CD14-positive monocyte (primary cell): ENCODE measurements at regions not wholly inside any gene's neighbourhood (a gene's known extent, or its start where the extent isn't known, plus 50 kb on each side); places are given as distances from the start of the nearest gene placed in this dataset.
A peak's percentile ranks its signal among the peaks of the same experiment; 100 is the strongest.

Experiments
- DNase-seq, 3 donors: peaks; one replicate each; pipeline ENCODE4 v3.0.0-alpha.2; 2011 to 2022
- H2AFZ ChIP-seq: 2 replicates; pipeline ENCODE4 v1.6.0; 2012; ENCODE audit warnings: mild to moderate bottlenecking, low read depth, low read length, inconsistent platforms; ENCODE audit not compliant: insufficient read depth, poor library complexity, severe bottlenecking
- H3K27ac ChIP-seq, 2 donors: 1 replicate in 1 of 2; 2 replicates in 1 of 2; pipeline ENCODE4 v1.5.1; 2012 to 2013; ENCODE audit warnings: low read length in 2 of 2, control low read depth in 1 of 2, inconsistent platforms in 1 of 2, low read depth in 1 of 2, mild to moderate bottlenecking in 1 of 2
- H3K27me3 ChIP-seq, 2 donors: one replicate each; pipeline versions ENCODE4 v1.6.0 to v1.6.1; 2011 to 2013; ENCODE audit warnings: low read length in 2 of 2; ENCODE audit not compliant: control insufficient read depth in 2 of 2, insufficient read depth in 2 of 2
- H3K36me3 ChIP-seq, 2 donors: replicated peaks in 1 of 2; 1 replicate in 1 of 2; 2 replicates in 1 of 2; pipeline versions ENCODE4 v1.5.1 to v1.6.1; 2012 to 2013; ENCODE audit warnings: low read length in 2 of 2, control low read depth in 1 of 2, inconsistent platforms in 1 of 2, mild to moderate bottlenecking in 1 of 2; ENCODE audit not compliant: insufficient read depth in 2 of 2, control insufficient read depth in 1 of 2
- H3K4me1 ChIP-seq, 2 donors: 1 replicate in 1 of 2; 2 replicates in 1 of 2; pipeline versions ENCODE4 v1.5.1 to v1.6.1; 2012 to 2013; ENCODE audit warnings: low read length in 2 of 2, control low read depth in 1 of 2, inconsistent platforms in 1 of 2, mild to moderate bottlenecking in 1 of 2, moderate library complexity in 1 of 2; ENCODE audit not compliant: insufficient read depth in 2 of 2, control insufficient read depth in 1 of 2
- H3K4me2 ChIP-seq: replicated peaks from 2 replicates; pipeline ENCODE3; 2012; ENCODE audit warnings: low read length, moderate library complexity, mild to moderate bottlenecking; ENCODE audit not compliant: poor library complexity, severe bottlenecking; ENCODE audit errors: extremely low read depth
- H3K4me3 ChIP-seq, 3 experiments: fragments of 200-600 bp in 1 of 3; sonication (generic) in 1 of 3; replicated peaks in 1 of 3; 1 replicate in 2 of 3; 2 replicates in 1 of 3; pipeline ENCODE4 v1.5.1; 2011 to 2013; ENCODE audit warnings: low read length in 3 of 3, mild to moderate bottlenecking in 3 of 3, control low read depth in 2 of 3, low read depth in 2 of 3, inconsistent platforms in 1 of 3, moderate library complexity in 1 of 3
- H3K79me2 ChIP-seq: 2 replicates; pipeline ENCODE4 v1.6.0; 2012; ENCODE audit warnings: mild to moderate bottlenecking, control low read depth, inconsistent platforms, low read length, moderate library complexity; ENCODE audit not compliant: insufficient read depth
- H3K9ac ChIP-seq: 2 replicates; pipeline ENCODE4 v1.6.0; 2017; ENCODE audit warnings: low read length, mild to moderate bottlenecking; ENCODE audit not compliant: insufficient read depth, poor library complexity, severe bottlenecking
- H3K9me3 ChIP-seq, 2 donors: replicated peaks in 1 of 2; 1 replicate in 1 of 2; 2 replicates in 1 of 2; pipeline versions ENCODE4 v1.5.1 to v1.6.1; 2012 to 2013; ENCODE audit warnings: low read length in 2 of 2, control low read depth in 1 of 2; ENCODE audit not compliant: control insufficient read depth in 1 of 2, insufficient read depth in 1 of 2
- H4K20me1 ChIP-seq: 2 replicates; pipeline ENCODE4 v1.6.0; 2012; ENCODE audit warnings: mild to moderate bottlenecking, low read length, control low read depth, moderate library complexity; ENCODE audit not compliant: insufficient read depth
- H3K27ac Mint-ChIP-seq, 7 donors: one replicate each; pipeline ENCODE4 v1.8.0; 2020; ENCODE audit warnings: mild to moderate bottlenecking in 7 of 7, mixed read lengths in 7 of 7, moderate library complexity in 6 of 7, inconsistent platforms in 2 of 7
- H3K27me3 Mint-ChIP-seq, 3 donors: one replicate each; pipeline ENCODE4 v1.8.0; 2021 to 2022; ENCODE audit warnings: low read depth in 3 of 3, mild to moderate bottlenecking in 3 of 3, mixed read lengths in 3 of 3, moderate library complexity in 3 of 3, inconsistent platforms in 1 of 3
- H3K36me3 Mint-ChIP-seq, 2 donors: one replicate each; pipeline ENCODE4 v1.8.0; 2020; ENCODE audit warnings: mixed read lengths in 2 of 2, inconsistent platforms in 1 of 2, mild to moderate bottlenecking in 1 of 2
- H3K4me1 Mint-ChIP-seq: one replicate; pipeline ENCODE4 v1.8.0; 2020; ENCODE audit warnings: mild to moderate bottlenecking, mixed read lengths
- H3K4me3 Mint-ChIP-seq, 2 donors: one replicate each; pipeline ENCODE4 v1.8.0; 2020; ENCODE audit warnings: mild to moderate bottlenecking in 2 of 2, mixed read lengths in 2 of 2, moderate library complexity in 1 of 2
- H3K9me3 Mint-ChIP-seq, 7 donors: one replicate each; pipeline ENCODE4 v1.8.0; 2020 to 2022; ENCODE audit warnings: mixed read lengths in 7 of 7, mild to moderate bottlenecking in 6 of 7, moderate library complexity in 6 of 7, inconsistent platforms in 2 of 7
- WGBS: methylation state at CpG from one replicate; pipeline ENCODE4 v1.1.5; 2013; ENCODE audit warnings: missing lambda C conversion rate; ENCODE audit not compliant: insufficient coverage; 5-methylcytosine and 5-hydroxymethylcytosine counted together
- intact Hi-C, 2 donors: fragments of 100-400 bp; cut with micrococcal nuclease; formaldehyde crosslinking; loops; one replicate each; pipeline versions ENCODE4 v1.15.0 to v1.15.1; 2023
- TF ChIP-seq, protein P1 (sequence below): fragments of 200-600 bp; IDR thresholded peaks from one replicate; pipeline ENCODE4 v1.8.0; 2022; ENCODE audit warnings: antibody characterized with exemption, mild to moderate bottlenecking

GRCh38 chr20:50376179-50376887 is 133.8 kb upstream of the PTPN1 start:
- Histone ChIP-seq H3K4me2 (no peak overlapping the region), H4K20me1 (no peaks in the 10 kb centered on the region), H3K79me2 (no peaks in the 10 kb centered on the region), H3K4me3 (no peak overlapping the region), H3K4me1 (peaks cover 26 to 40% of the 10 kb centered on the region in 2 donors), H3K9me3 (no peaks in the 10 kb centered on the region), H3K36me3 (no peaks in the 10 kb centered on the region), H3K9ac (no peak overlapping the region), H3K27ac (no peak overlapping the region), H2AFZ (no peak overlapping the region), H3K27me3 (no peaks in the 10 kb centered on the region)
- H3K9me3 Mint-ChIP-seq: peaks cover 0 to 2% (median 0%) of the 10 kb centered on the region in 7 donors
- H3K4me3 Mint-ChIP-seq: peak overlapping the region in 1 of 2 donors; percentile 48
- peaks cover 2 to 7% (median 7%) of the 10 kb centered on the region in 3 donors for H3K27me3 Mint-ChIP-seq
- H3K36me3 Mint-ChIP-seq: peaks cover 0 to 2% of the 10 kb centered on the region in 2 donors
- no peak for DNase-seq
- WGBS: 91% methylated on average over 10 of the region's 14 CpGs
- no peak overlapping the region for H3K27ac Mint-ChIP-seq
- peaks cover 44% of the 10 kb centered on the region for H3K4me1 Mint-ChIP-seq
- TF ChIP-seq, protein P1, sequence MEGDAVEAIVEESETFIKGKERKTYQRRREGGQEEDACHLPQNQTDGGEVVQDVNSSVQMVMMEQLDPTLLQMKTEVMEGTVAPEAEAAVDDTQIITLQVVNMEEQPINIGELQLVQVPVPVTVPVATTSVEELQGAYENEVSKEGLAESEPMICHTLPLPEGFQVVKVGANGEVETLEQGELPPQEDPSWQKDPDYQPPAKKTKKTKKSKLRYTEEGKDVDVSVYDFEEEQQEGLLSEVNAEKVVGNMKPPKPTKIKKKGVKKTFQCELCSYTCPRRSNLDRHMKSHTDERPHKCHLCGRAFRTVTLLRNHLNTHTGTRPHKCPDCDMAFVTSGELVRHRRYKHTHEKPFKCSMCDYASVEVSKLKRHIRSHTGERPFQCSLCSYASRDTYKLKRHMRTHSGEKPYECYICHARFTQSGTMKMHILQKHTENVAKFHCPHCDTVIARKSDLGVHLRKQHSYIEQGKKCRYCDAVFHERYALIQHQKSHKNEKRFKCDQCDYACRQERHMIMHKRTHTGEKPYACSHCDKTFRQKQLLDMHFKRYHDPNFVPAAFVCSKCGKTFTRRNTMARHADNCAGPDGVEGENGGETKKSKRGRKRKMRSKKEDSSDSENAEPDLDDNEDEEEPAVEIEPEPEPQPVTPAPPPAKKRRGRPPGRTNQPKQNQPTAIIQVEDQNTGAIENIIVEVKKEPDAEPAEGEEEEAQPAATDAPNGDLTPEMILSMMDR: no peak
- intact Hi-C loops: no loop called here

DNA sequence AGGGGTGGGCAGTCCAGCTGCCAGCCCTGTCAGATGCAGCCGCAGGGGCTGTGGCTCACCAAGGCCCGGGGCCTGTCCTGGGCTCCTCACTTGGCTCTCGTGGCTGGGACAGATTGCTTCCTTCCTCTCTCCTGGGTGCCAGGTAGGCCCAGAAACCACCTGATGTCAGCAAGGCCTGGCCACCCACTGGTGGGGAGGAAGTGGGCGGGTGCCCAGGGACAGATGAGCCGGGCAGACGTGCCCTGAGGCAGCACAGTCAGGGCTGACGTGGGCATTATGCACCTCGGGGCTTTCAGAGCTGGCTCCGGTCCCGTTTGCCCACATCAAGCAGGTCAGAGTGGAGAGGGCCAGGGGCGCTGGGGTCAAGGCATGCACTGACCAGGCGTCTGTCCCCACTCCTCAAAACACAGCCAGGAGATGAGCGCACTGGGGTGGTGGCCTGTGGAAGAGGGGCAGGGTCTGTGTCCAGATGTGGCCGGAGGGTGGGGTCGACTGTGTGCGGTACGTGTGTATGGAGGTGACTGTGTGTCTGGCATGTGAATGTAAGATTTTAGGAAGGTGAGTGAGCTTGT is 133.2 kb upstream of the PTPN1 start:
- no peaks in the 10 kb centered on the region for H3K36me3 ChIP-seq
- no peaks in the 10 kb centered on the region for H3K27me3 ChIP-seq
- H3K27ac Mint-ChIP-seq: peak overlapping the region in 3 of 7 donors; percentile 36 to 58 (median 43)
- no peak overlapping the region for H2AFZ ChIP-seq
- no peak overlapping the region for H3K27ac ChIP-seq
- no peak overlapping the region for H3K9ac ChIP-seq
- peaks cover 1 to 7% (median 5%) of the 10 kb centered on the region in 3 donors for H3K27me3 Mint-ChIP-seq
- no peaks in the 10 kb centered on the region for H3K79me2 ChIP-seq
- intact Hi-C loops: no loop called here
- no peak overlapping the region for H3K4me2 ChIP-seq
- H3K4me3 ChIP-seq: no peak overlapping the region
- peaks cover 32 to 46% of the 10 kb centered on the region in 2 donors for H3K4me1 ChIP-seq
- H3K9me3 Mint-ChIP-seq: peaks cover 0 to 2% (median 0%) of the 10 kb centered on the region in 7 donors
- H4K20me1 ChIP-seq: no peaks in the 10 kb centered on the region
- 67% methylated on average over 15 of the region's 17 CpGs for WGBS
- H3K4me1 Mint-ChIP-seq: peaks cover 51% of the 10 kb centered on the region
- no peak for DNase-seq
- TF ChIP-seq, protein P1: no peak
- no peaks in the 10 kb centered on the region for H3K9me3 ChIP-seq
- H3K4me3 Mint-ChIP-seq: no peak overlapping the region
- H3K36me3 Mint-ChIP-seq: peaks cover 0 to 2% of the 10 kb centered on the region in 2 donors
